ENCODE measurements at regions not wholly inside any gene's neighbourhood (a gene's known extent, or its start where the extent isn't known, plus 50 kb on each side); places are given as distances from the start of the nearest gene placed in this dataset.

DNA sequence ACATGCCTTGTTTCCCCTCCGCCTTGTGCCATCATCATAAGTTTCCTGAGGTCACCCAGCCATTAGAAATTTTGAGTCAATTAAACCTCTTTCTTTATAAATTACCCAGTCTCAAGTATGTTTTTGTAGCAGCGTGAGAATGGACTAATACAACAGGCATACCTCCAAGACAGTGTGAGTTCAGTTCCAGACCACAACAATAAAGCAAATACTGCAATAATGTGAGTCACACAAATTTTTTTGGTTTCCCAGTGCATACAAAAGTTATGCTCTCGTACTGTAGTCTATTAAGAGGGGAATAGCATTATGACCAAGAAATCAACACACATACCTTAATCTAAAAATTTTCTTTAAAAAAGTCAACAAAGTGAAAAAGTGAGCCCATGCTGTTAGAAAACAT, 217.2 kb downstream of the NR4A2 start:
- POLR2A ChIA-PET (ENCODE audit: unreplicated experiment): no interaction called here
- no peak overlapping the region for H3K9ac ChIP-seq (ENCODE audit: low read depth, low read length)
- H4K91ac ChIP-seq (ENCODE audit: insufficient read depth, low read depth, low read length): no peak overlapping the region
- no peak overlapping the region for H3K14ac ChIP-seq (replicated peaks; ENCODE audit: low read depth, low read length)
- no peak overlapping the region for H2AK5ac ChIP-seq (ENCODE audit: low read depth, low read length)
- no peak overlapping the region for H4K5ac ChIP-seq (ENCODE audit: low read depth, low read length)
- no peak overlapping the region for H2AK9ac ChIP-seq (replicated peaks; ENCODE audit: low read depth, low read length, poor library complexity)
- no TSS peak for BruUV-seq (replicated peaks)
- H3K4ac ChIP-seq (ENCODE audit: low read depth, low read length): no peak overlapping the region
- H2BK20ac ChIP-seq (ENCODE audit: low read depth, low read length): no peak overlapping the region
- WGBS, 2 experiments (ENCODE audit: extremely low coverage in 2 of 2, insufficient read length in 1 of 2): no CpG with 5 or more reads among the region's 3 CpGs
- no peak overlapping the region for H3K4me2 ChIP-seq (ENCODE audit: low read depth, low read length)
- H4K20me1 ChIP-seq (ENCODE audit: insufficient read depth, low read length): no peaks in the 10 kb centered on the region
- H3K9me3 ChIP-seq (ENCODE audit: control insufficient read depth, insufficient read depth, low read length): no peaks in the 10 kb centered on the region
- intact Hi-C loops (cut with micrococcal nuclease) (no loop called here), in situ Hi-C loops (cut with MboI; ENCODE audit: low sequenced_read_pairs) (no loop called here), dilution Hi-C loops (cut with HindIII; ENCODE audit: low sequenced_read_pairs, unreplicated experiment) (no loop called here)
- no peak overlapping the region for H3K4me3 ChIP-seq (ENCODE audit: insufficient read depth, low read depth, low read length)
- no peak overlapping the region for H3K27ac ChIP-seq (ENCODE audit: insufficient read depth, low read length)
- no peaks in the 10 kb centered on the region for H3K9me1 ChIP-seq (ENCODE audit: insufficient read depth, low read length)
- H2AFZ ChIP-seq (replicated peaks; ENCODE audit: low read length, poor library complexity): no peak overlapping the region
- TF ChIP-seq CEBPB (IDR thresholded peaks at IDR 0.05; ENCODE audit: low read depth, low read length) (no peak), MAFK (IDR thresholded peaks at IDR 0.05; ENCODE audit: low read depth, low read length) (no peak), RFX5 (IDR thresholded peaks at IDR 0.05; ENCODE audit: low read depth, low read length) (no peak)
- TF ChIP-seq, protein P1, sequence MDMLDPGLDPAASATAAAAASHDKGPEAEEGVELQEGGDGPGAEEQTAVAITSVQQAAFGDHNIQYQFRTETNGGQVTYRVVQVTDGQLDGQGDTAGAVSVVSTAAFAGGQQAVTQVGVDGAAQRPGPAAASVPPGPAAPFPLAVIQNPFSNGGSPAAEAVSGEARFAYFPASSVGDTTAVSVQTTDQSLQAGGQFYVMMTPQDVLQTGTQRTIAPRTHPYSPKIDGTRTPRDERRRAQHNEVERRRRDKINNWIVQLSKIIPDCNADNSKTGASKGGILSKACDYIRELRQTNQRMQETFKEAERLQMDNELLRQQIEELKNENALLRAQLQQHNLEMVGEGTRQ (IDR thresholded peaks at IDR 0.05; ENCODE audit: low read depth, low read length): no peak
- no peaks in the 10 kb centered on the region for H3K79me1 ChIP-seq (ENCODE audit: low read depth in 1 of 2, low read length in 2 of 2)
- ATAC-seq (ENCODE audit: low read depth) (no peak), DNase-seq (no peak)
- no peak overlapping the region for H4K8ac ChIP-seq (ENCODE audit: low read depth in 2 of 2, low read length in 2 of 2)
- no peak overlapping the region for H3K18ac ChIP-seq (ENCODE audit: low read depth, low read length)
- H3K56ac ChIP-seq (ENCODE audit: extremely low read depth, insufficient read depth, low read length): no peak overlapping the region
- H3K36me3 ChIP-seq (ENCODE audit: control insufficient read depth, insufficient read depth, low read length): no peaks in the 10 kb centered on the region
- H2BK15ac ChIP-seq (ENCODE audit: low read depth, low read length): no peak overlapping the region
- CTCF ChIA-PET: no interaction called here
- no peaks in the 10 kb centered on the region for H3K27me3 ChIP-seq (ENCODE audit: control insufficient read depth, insufficient read depth, low read length)
- no peak overlapping the region for H2BK5ac ChIP-seq (ENCODE audit: low read depth, low read length, poor library complexity, severe bottlenecking)
- H3K23ac ChIP-seq (ENCODE audit: low read depth, low read length): no peak overlapping the region
- H2BK120ac ChIP-seq (ENCODE audit: low read depth, low read length): no peak overlapping the region
- no peaks in the 10 kb centered on the region for H3K4me1 ChIP-seq (ENCODE audit: control insufficient read depth, insufficient read depth, low read length)

All from IMR-90 (cell line).